ENCODE measurements at regions not wholly inside any gene's neighbourhood (a gene's known extent, or its start where the extent isn't known, plus 50 kb on each side); places are given as distances from the start of the nearest gene placed in this dataset.

DNA sequence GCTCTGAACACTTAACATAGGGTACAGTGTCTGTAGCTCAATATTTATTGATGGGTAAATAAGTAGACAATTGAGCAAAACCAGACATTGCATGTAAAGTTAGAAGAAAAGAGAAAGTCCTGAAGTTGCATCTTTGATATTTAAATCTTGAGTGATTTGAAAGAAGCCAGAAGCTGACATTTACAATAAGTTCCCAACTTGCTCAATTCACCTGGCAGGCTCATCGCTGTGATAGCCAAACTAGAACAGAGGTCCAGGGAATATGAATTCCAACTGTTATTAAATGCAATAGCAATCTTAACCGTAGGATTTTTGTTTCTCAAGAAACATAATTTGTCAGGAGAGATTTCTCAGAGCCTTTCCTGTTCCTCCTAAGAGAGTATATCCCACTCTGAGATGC lies 65.9 kb upstream of the EDN1 start:
- no peak for TF ChIP-seq CTCF (IDR thresholded peaks at IDR 0.05 in 4 of 5, conservative IDR thresholded peaks at IDR 0.05 in 1 of 5)
- no peak for TF ChIP-seq POLR2A (IDR thresholded peaks at IDR 0.05)
